ENCODE measurements at regions not wholly inside any gene's neighbourhood (a gene's known extent, or its start where the extent isn't known, plus 50 kb on each side); places are given as distances from the start of the nearest gene placed in this dataset.

GRCh38 chr4:123809864-123810263 lies 413.3 kb downstream of the SPRY1 start:
- no peak overlapping the region for H3K4me3 ChIP-seq (ENCODE audit: low read depth, low read length)
- no peak for TF ChIP-seq CTCF (conservative IDR thresholded peaks at IDR 0.05; ENCODE audit: low read depth, low read length)
- no peak for DNase-seq (ENCODE audit: low read depth)

GRCh38 chr4:123812066-123812390 lies 415.4 kb downstream of the SPRY1 start:
- TF ChIP-seq CTCF (conservative IDR thresholded peaks at IDR 0.05; ENCODE audit: low read depth, low read length) = no peak
- DNase-seq (ENCODE audit: low read depth) = no peak
- H3K4me3 ChIP-seq (ENCODE audit: low read depth, low read length) = no peak overlapping the region

GRCh38 chr4:123813901-123814300 lies 417.3 kb downstream of the SPRY1 start:
- H3K4me3 ChIP-seq (ENCODE audit: low read depth, low read length) = no peak overlapping the region
- TF ChIP-seq CTCF (conservative IDR thresholded peaks at IDR 0.05; ENCODE audit: low read depth, low read length) = no peak
- DNase-seq (ENCODE audit: low read depth) = no peak

GRCh38 chr4:123816462-123816861 lies 419.9 kb downstream of the SPRY1 start:
- no peak overlapping the region for H3K4me3 ChIP-seq (ENCODE audit: low read depth, low read length)
- no peak for DNase-seq (ENCODE audit: low read depth)
- TF ChIP-seq CTCF (conservative IDR thresholded peaks at IDR 0.05; ENCODE audit: low read depth, low read length) = no peak

GRCh38 chr4:123817025-123817688 lies 420.6 kb downstream of the SPRY1 start:
- no peak for DNase-seq (ENCODE audit: low read depth)
- no peak overlapping the region for H3K4me3 ChIP-seq (ENCODE audit: low read depth, low read length)
- no peak for TF ChIP-seq CTCF (conservative IDR thresholded peaks at IDR 0.05; ENCODE audit: low read depth, low read length)

- no peak for TF ChIP-seq CTCF (conservative IDR thresholded peaks at IDR 0.05; ENCODE audit: low read depth, low read length)
- DNase-seq (ENCODE audit: low read depth) = no peak
- H3K4me3 ChIP-seq (ENCODE audit: low read depth, low read length) = no peak overlapping the region
Observed at GRCh38 chr4:123819362-123820035, 422.9 kb downstream of the SPRY1 start.

- no peak for DNase-seq (ENCODE audit: low read depth)
- H3K4me3 ChIP-seq (ENCODE audit: low read depth, low read length) = no peak overlapping the region
- no peak for TF ChIP-seq CTCF (conservative IDR thresholded peaks at IDR 0.05; ENCODE audit: low read depth, low read length)
Observed at GRCh38 chr4:123821861-123822260, 425.3 kb downstream of the SPRY1 start.

Measured in epithelial cell of proximal tubule (primary cell).